WTC11 (cell line): ENCODE measurements at regions not wholly inside any gene's neighbourhood (a gene's known extent, or its start where the extent isn't known, plus 50 kb on each side); places are given as distances from the start of the nearest gene placed in this dataset.

Experiments
- ATAC-seq: fragments of 200-7000 bp; cut with Tn5 transposase; 2 replicates; pipeline ENCODE4 v1.10.0; 2021; ENCODE audit warnings: mild to moderate bottlenecking, moderate library complexity
- CTCF ChIA-PET: fragments of 300-600 bp; sonication (Branson Sonifier 250); formaldehyde crosslinking; loops from one replicate; lab custom pipeline; 2021; ENCODE audit warnings: antibody characterized with exemption; lab: Charles Lee
- POLR2A ChIA-PET: fragments of 350-600 bp; sonication (Branson Sonifier 250); formaldehyde crosslinking; loops from one replicate; lab custom pipeline; 2021; ENCODE audit warnings: antibody characterized with exemption; lab: Charles Lee
- DNase-seq: peaks from one replicate; pipeline ENCODE4 v3.0.0; 2021; ENCODE audit warnings: low spot score
- H3K27ac Mint-ChIP-seq: 2 replicates; pipeline ENCODE4 v1.8.0; 2021; ENCODE audit warnings: mixed read lengths
- H3K27me3 Mint-ChIP-seq: 2 replicates; pipeline ENCODE4 v1.8.0; 2021; ENCODE audit warnings: low read depth, mild to moderate bottlenecking, moderate library complexity, mixed read lengths
- H3K36me3 Mint-ChIP-seq: 2 replicates; pipeline ENCODE4 v1.8.0; 2021; ENCODE audit warnings: mixed read lengths
- H3K4me1 Mint-ChIP-seq: 2 replicates; pipeline ENCODE4 v1.8.0; 2022; ENCODE audit warnings: mixed read lengths
- H3K4me3 Mint-ChIP-seq: 2 replicates; pipeline ENCODE4 v1.8.0; 2021; ENCODE audit warnings: mild to moderate bottlenecking, moderate library complexity, mixed read lengths
- H3K9me3 Mint-ChIP-seq: 2 replicates; pipeline ENCODE4 v1.8.0; 2021; ENCODE audit warnings: mixed read lengths
- E2F1 ChIP-seq: sonication (generic); formaldehyde crosslinking; IDR thresholded peaks from 2 replicates; pipeline ENCODE4 v1.8.0; 2022; ENCODE audit warnings: mild to moderate bottlenecking, missing genetic modification reagents
- FOXP4 ChIP-seq: sonication (generic); formaldehyde crosslinking; IDR thresholded peaks from 2 replicates; pipeline ENCODE4 v1.8.0; 2022; ENCODE audit warnings: mild to moderate bottlenecking, missing genetic modification reagents
- MLX ChIP-seq: sonication (generic); formaldehyde crosslinking; IDR thresholded peaks from 2 replicates; pipeline ENCODE4 v1.8.1; 2023; ENCODE audit warnings: mild to moderate bottlenecking, missing genetic modification reagents, moderate library complexity
- NR1H2 ChIP-seq: sonication (generic); formaldehyde crosslinking; IDR thresholded peaks from 2 replicates; pipeline ENCODE4 v1.9.0; 2021; ENCODE audit warnings: mild to moderate bottlenecking, moderate library complexity, missing genetic modification reagents
- PRRX2 ChIP-seq: fragments of 250-450 bp; sonication (Bioruptor Pico); IDR thresholded peaks from 2 replicates; pipeline ENCODE4 v1.8.0; 2021; ENCODE audit warnings: mild to moderate bottlenecking
- RELA ChIP-seq: sonication (generic); formaldehyde crosslinking; IDR thresholded peaks from 2 replicates; pipeline ENCODE4 v1.8.1; 2022; ENCODE audit warnings: missing genetic modification reagents, mild to moderate bottlenecking, borderline replicate concordance
- SOX15 ChIP-seq: fragments of 250-450 bp; sonication (Bioruptor Pico); IDR thresholded peaks from 2 replicates; pipeline ENCODE4 v1.9.0; 2021; ENCODE audit warnings: mild to moderate bottlenecking
- SP1 ChIP-seq: sonication (generic); formaldehyde crosslinking; conservative IDR thresholded peaks from 2 replicates; pipeline ENCODE4 v1.8.1; 2022; ENCODE audit warnings: missing genetic modification reagents
- ZNF317 ChIP-seq: sonication (generic); formaldehyde crosslinking; IDR thresholded peaks from 2 replicates; pipeline ENCODE4 v1.8.1; 2023; ENCODE audit warnings: low read depth, mild to moderate bottlenecking, moderate library complexity, missing genetic modification reagents, borderline replicate concordance
- ZNF396 ChIP-seq: fragments of 250-450 bp; sonication (Bioruptor Pico); IDR thresholded peaks from 2 replicates; pipeline ENCODE4 v1.8.0; 2021; ENCODE audit warnings: mild to moderate bottlenecking, moderate library complexity, borderline replicate concordance
- TF ChIP-seq, protein P1 (sequence below): sonication (generic); formaldehyde crosslinking; IDR thresholded peaks from 2 replicates; pipeline ENCODE4 v1.8.1; 2022; ENCODE audit warnings: missing genetic modification reagents, borderline replicate concordance
- TF ChIP-seq, protein P2 (sequence below): sonication (generic); formaldehyde crosslinking; IDR thresholded peaks from 2 replicates; pipeline ENCODE4 v1.8.1; 2023; ENCODE audit warnings: mild to moderate bottlenecking, missing genetic modification reagents
- TF ChIP-seq, protein P3 (sequence below): fragments of 250-450 bp; sonication (Bioruptor Pico); conservative IDR thresholded peaks from 2 replicates; pipeline ENCODE4 v1.9.0; 2021; ENCODE audit warnings: mild to moderate bottlenecking
- TF ChIP-seq, protein P4 (sequence below): sonication (generic); formaldehyde crosslinking; IDR thresholded peaks from 2 replicates; pipeline ENCODE4 v1.8.1; 2022; ENCODE audit warnings: low read depth, mild to moderate bottlenecking, moderate library complexity, missing genetic modification reagents, borderline replicate concordance
- TF ChIP-seq, protein P5 (sequence below): sonication (generic); formaldehyde crosslinking; IDR thresholded peaks from 2 replicates; pipeline ENCODE4 v1.8.1; 2023; ENCODE audit warnings: mild to moderate bottlenecking, missing genetic modification reagents, moderate library complexity

DNA sequence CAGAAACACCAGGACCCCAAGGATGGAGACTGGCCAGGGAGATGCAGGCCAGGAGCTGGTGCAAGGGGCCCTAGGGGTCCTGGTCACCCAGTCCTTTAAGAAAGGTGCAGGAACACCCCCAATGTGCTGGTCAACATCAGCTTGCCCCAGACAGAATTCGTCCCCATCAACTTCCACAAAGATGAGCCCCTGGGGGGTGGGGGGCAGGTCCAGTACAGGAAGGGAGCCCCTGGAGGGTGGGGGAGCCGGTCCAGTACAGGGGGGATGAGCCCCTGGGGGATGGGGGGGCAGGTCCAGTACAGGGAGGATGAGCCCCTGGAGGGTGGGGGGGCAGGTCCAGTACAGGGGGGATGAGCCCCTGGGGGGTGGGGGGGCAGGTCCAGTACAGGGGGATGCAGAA is 160.7 kb upstream of the SALL3 start (continued):
- TF ChIP-seq, protein P1, sequence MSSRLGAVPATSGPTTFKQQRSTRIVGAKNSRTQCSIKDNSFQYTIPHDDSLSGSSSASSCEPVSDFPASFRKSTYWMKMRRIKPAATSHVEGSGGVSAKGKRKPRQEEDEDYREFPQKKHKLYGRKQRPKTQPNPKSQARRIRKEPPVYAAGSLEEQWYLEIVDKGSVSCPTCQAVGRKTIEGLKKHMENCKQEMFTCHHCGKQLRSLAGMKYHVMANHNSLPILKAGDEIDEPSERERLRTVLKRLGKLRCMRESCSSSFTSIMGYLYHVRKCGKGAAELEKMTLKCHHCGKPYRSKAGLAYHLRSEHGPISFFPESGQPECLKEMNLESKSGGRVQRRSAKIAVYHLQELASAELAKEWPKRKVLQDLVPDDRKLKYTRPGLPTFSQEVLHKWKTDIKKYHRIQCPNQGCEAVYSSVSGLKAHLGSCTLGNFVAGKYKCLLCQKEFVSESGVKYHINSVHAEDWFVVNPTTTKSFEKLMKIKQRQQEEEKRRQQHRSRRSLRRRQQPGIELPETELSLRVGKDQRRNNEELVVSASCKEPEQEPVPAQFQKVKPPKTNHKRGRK (CRISPR knock-in tag), result no peak
- TF ChIP-seq MLX (CRISPR knock-in tag), result no peak
- TF ChIP-seq, protein P2, sequence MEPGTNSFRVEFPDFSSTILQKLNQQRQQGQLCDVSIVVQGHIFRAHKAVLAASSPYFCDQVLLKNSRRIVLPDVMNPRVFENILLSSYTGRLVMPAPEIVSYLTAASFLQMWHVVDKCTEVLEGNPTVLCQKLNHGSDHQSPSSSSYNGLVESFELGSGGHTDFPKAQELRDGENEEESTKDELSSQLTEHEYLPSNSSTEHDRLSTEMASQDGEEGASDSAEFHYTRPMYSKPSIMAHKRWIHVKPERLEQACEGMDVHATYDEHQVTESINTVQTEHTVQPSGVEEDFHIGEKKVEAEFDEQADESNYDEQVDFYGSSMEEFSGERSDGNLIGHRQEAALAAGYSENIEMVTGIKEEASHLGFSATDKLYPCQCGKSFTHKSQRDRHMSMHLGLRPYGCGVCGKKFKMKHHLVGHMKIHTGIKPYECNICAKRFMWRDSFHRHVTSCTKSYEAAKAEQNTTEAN (CRISPR knock-in tag), result no peak
- TF ChIP-seq SP1 (CRISPR knock-in tag), result no peak
- TF ChIP-seq FOXP4 (CRISPR knock-in tag), result no peak
- no peak for TF ChIP-seq ZNF396 (CRISPR knock-in tag)

DNA sequence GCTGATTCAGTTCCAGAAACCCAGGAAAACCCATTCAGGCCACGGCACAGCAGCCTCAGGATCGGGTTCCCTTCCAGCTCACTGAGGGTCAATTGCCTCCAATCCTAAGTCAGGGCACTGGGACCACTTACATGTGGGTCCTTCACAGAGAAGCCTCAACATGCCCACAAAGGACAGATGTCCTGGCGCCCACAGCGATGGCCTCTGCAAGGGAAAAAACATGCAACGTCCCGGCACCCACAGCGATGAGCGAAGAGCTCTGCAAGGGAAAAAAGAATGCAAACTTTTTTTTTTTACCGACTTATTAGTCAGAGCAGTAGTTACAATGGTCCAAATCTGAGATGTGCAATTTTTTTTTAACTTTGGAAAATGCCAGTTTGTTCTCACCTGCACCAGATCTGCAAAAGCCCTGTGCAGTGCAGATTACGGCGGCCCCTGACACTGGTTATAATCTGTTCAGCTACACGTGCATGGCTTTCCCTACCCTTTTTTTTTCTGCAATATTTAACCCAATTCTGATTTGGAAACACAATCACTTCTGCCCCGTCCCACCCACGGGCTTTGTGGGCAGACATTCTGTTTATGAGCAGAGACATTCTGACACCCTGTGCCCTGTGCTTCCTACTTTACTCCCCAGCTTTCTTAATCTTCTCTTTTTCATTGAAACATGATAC is 159.3 kb upstream of the SALL3 start:
- Mint-ChIP-seq H3K4me1 (peaks cover 20% of the 10 kb centered on the region), H3K9me3 (peaks cover 18% of the 10 kb centered on the region), H3K27me3 (peaks cover 14% of the 10 kb centered on the region), H3K4me3 (no peak overlapping the region), H3K36me3 (peaks cover 14% of the 10 kb centered on the region; the same call in 1 of the 2 replicates), H3K27ac (no peak overlapping the region)
- ChIA-PET CTCF (interaction anchor here (0.8 kb wide), 2 partner anchors 59 to 64 kb away, joined by 3 read pairs; no protein-coding TSS in a partner anchor), POLR2A (interaction anchor here (0.6 kb wide), 2 partner anchors 197 to 763 kb away, joined by 3 to 5 read pairs; no protein-coding TSS in a partner anchor)
- DNase-seq (no peak), ATAC-seq (no peak)
- TF ChIP-seq ZNF317 (CRISPR knock-in tag) (no peak), SOX15 (CRISPR knock-in tag) (no peak), FOXP4 (CRISPR knock-in tag) (no peak), PRRX2 (CRISPR knock-in tag) (no peak), RELA (CRISPR knock-in tag) (no peak), E2F1 (CRISPR knock-in tag) (no peak), NR1H2 (CRISPR knock-in tag) (no peak)
- TF ChIP-seq, protein P2 (CRISPR knock-in tag), result no peak
- TF ChIP-seq, protein P3, sequence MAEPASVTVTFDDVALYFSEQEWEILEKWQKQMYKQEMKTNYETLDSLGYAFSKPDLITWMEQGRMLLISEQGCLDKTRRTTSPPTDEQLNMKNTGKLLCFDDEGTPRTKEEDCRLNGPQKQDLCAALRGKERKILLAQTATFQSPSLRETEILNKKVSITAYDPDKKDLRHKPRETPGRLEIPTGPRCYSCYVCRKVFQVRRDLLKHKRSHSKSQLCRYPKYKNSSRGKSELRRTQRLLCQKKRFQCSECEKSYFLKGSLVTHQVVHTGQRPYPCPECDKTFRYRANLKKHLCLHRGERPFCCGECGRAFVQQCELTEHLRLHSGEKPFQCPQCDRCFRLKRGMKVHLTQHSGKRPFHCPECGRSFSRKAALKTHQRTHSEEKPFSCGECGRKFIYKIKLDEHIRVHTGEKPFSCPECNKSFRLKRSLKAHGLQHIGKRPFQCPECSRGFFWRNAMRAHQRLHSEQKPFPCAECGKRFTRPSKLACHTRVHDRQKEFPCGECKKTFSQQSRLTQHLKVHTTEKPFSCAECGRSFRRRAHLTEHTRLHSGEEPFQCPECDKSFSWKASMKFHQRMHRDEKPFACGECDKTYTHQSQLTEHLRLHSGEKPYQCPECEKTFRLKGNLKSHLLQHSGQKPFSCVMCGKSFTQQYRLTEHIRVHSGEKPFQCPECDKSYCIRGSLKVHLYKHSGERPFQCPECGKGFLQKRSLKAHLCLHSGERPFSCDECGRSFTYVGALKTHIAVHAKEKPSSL (CRISPR knock-in tag), result no peak
- TF ChIP-seq, protein P4, sequence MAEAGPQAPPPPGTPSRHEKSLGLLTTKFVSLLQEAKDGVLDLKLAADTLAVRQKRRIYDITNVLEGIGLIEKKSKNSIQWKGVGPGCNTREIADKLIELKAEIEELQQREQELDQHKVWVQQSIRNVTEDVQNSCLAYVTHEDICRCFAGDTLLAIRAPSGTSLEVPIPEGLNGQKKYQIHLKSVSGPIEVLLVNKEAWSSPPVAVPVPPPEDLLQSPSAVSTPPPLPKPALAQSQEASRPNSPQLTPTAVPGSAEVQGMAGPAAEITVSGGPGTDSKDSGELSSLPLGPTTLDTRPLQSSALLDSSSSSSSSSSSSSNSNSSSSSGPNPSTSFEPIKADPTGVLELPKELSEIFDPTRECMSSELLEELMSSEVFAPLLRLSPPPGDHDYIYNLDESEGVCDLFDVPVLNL (CRISPR knock-in tag), result no peak
- TF ChIP-seq, protein P5, sequence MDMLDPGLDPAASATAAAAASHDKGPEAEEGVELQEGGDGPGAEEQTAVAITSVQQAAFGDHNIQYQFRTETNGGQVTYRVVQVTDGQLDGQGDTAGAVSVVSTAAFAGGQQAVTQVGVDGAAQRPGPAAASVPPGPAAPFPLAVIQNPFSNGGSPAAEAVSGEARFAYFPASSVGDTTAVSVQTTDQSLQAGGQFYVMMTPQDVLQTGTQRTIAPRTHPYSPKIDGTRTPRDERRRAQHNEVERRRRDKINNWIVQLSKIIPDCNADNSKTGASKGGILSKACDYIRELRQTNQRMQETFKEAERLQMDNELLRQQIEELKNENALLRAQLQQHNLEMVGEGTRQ (CRISPR knock-in tag), result no peak
